Calu3 (cell line): ENCODE measurements at regions not wholly inside any gene's neighbourhood (a gene's known extent, or its start where the extent isn't known, plus 50 kb on each side); places are given as distances from the start of the nearest gene placed in this dataset.

ENCODE experiments used
- BruUV-seq: library from RNA; stranded (reverse); fragments of 400-500 nt; replicated peaks from 2 replicates; lab custom pipeline; 2021; lab: Mats Ljungman, UMichigan
- CTCF ChIA-PET: fragments of 300-600 bp; sonication (Branson Sonifier 250); formaldehyde crosslinking; loops from one replicate; lab custom pipeline; 2022; ENCODE audit warnings: antibody characterized with exemption; lab: Charles Lee
- DNase-seq: peaks from one replicate; pipeline ENCODE4 v3.0.0; 2022
- H3K27ac Mint-ChIP-seq: one replicate; pipeline ENCODE4 v1.8.0; 2022; ENCODE audit warnings: mixed read lengths; ENCODE audit not compliant: unreplicated experiment
- H3K27me3 Mint-ChIP-seq: one replicate; pipeline ENCODE4 v1.8.0; 2022; ENCODE audit warnings: mixed read lengths; ENCODE audit not compliant: unreplicated experiment
- H3K36me3 Mint-ChIP-seq: one replicate; pipeline ENCODE4 v1.8.0; 2022; ENCODE audit warnings: mild to moderate bottlenecking, moderate library complexity, mixed read lengths; ENCODE audit not compliant: insufficient read depth, unreplicated experiment
- H3K4me1 Mint-ChIP-seq: one replicate; pipeline ENCODE4 v1.8.0; 2022; ENCODE audit warnings: mild to moderate bottlenecking, low read depth, mixed read lengths; ENCODE audit not compliant: unreplicated experiment
- H3K4me3 Mint-ChIP-seq: one replicate; pipeline ENCODE4 v1.8.0; 2022; ENCODE audit warnings: mild to moderate bottlenecking, low read depth, moderate library complexity, mixed read lengths; ENCODE audit not compliant: unreplicated experiment
- H3K9me3 Mint-ChIP-seq: one replicate; pipeline ENCODE4 v1.8.0; 2022; ENCODE audit warnings: low read depth, mixed read lengths; ENCODE audit not compliant: unreplicated experiment
- CTCF ChIP-seq: fragments of 200-600 bp; IDR thresholded peaks from one replicate; pipeline ENCODE4 v1.8.0; 2022; ENCODE audit warnings: antibody characterized with exemption; ENCODE audit not compliant: unreplicated experiment
- intact Hi-C: fragments of 100-400 bp; cut with micrococcal nuclease; formaldehyde crosslinking; loops from one replicate; pipeline ENCODE4 v1.10.0; 2022; ENCODE audit not compliant: unreplicated experiment

- CTCF ChIA-PET: no interaction called here
- Mint-ChIP-seq H3K9me3 (peaks cover 2% of the 10 kb centered on the region), H3K4me1 (no peaks in the 10 kb centered on the region), H3K27ac (no peak overlapping the region), H3K4me3 (no peak overlapping the region), H3K36me3 (no peaks in the 10 kb centered on the region), H3K27me3 (no peaks in the 10 kb centered on the region)
- TF ChIP-seq CTCF: no peak
- intact Hi-C loops: no loop called here
- BruUV-seq: no TSS peak
- no peak for DNase-seq
Observed at GRCh38 chr4:119841361-119841760, 212.8 kb upstream of the PDE5A start.

GRCh38 chr4:119835613-119835910 is 207.0 kb upstream of the PDE5A start:
- no peak for TF ChIP-seq CTCF
- no peaks in the 10 kb centered on the region for H3K36me3 Mint-ChIP-seq
- intact Hi-C loops: no loop called here
- DNase-seq: no peak
- CTCF ChIA-PET: interaction anchor here (0.7 kb wide), 1 partner anchor 924 kb away, joined by 5 read pairs; no protein-coding TSS in a partner anchor
- no peak overlapping the region for H3K4me3 Mint-ChIP-seq
- peaks cover 2% of the 10 kb centered on the region for H3K9me3 Mint-ChIP-seq
- H3K4me1 Mint-ChIP-seq: no peaks in the 10 kb centered on the region
- no peak overlapping the region for H3K27ac Mint-ChIP-seq
- no TSS peak for BruUV-seq
- no peaks in the 10 kb centered on the region for H3K27me3 Mint-ChIP-seq

- Mint-ChIP-seq H3K4me3 (no peak overlapping the region), H3K36me3 (no peaks in the 10 kb centered on the region), H3K27me3 (no peaks in the 10 kb centered on the region), H3K4me1 (no peaks in the 10 kb centered on the region), H3K27ac (no peak overlapping the region), H3K9me3 (peaks cover 2% of the 10 kb centered on the region)
- no TSS peak for BruUV-seq
- TF ChIP-seq CTCF: no peak
- no peak for DNase-seq
- CTCF ChIA-PET: no interaction called here
- intact Hi-C loops: no loop called here
Observed at GRCh38 chr4:119834906-119835612, 206.5 kb upstream of the PDE5A start.

- Mint-ChIP-seq H3K36me3 (no peaks in the 10 kb centered on the region), H3K4me1 (no peaks in the 10 kb centered on the region), H3K9me3 (peaks cover 2% of the 10 kb centered on the region), H3K4me3 (no peak overlapping the region), H3K27ac (no peak overlapping the region), H3K27me3 (no peaks in the 10 kb centered on the region)
- BruUV-seq: no TSS peak
- no peak for TF ChIP-seq CTCF
- intact Hi-C loops: no loop called here
- CTCF ChIA-PET: no interaction called here
- DNase-seq: no peak
Observed at GRCh38 chr4:119833611-119834010, 205.0 kb upstream of the PDE5A start.
